GM19324 (cell line): ENCODE measurements at regions not wholly inside any gene's neighbourhood (a gene's known extent, or its start where the extent isn't known, plus 50 kb on each side); places are given as distances from the start of the nearest gene placed in this dataset.

ENCODE experiments used
- ATAC-seq: cut with Tn5 transposase; IDR thresholded peaks from one replicate; pipeline ENCODE4 v1.9.1; 2021; ENCODE audit warnings: mild to moderate bottlenecking, moderate library complexity; ENCODE audit not compliant: unreplicated experiment, low FRiP score

GRCh38 chr6:23089981-23090380 lies 520.6 kb downstream of the HDGFL1 start:
- no peak for ATAC-seq

DNA sequence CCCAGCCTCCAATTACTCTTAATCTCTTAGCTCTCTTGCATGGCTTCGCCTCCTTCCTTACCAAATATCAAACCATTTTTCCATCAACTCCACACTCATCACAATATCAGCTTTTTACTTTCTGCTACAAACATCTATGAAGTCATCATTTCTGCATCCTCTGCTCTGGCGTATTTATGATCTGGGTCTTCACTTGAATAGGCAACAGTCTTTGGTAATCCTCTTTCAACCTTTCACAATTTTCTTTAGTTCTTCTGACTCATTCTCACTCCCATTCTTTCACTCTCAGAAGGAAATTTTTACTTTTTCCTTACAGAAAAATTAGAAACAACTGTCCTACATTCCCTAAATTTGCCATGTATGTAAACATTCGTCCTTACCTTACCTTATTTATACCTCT lies 522.4 kb downstream of the HDGFL1 start:
- no peak for ATAC-seq

DNA sequence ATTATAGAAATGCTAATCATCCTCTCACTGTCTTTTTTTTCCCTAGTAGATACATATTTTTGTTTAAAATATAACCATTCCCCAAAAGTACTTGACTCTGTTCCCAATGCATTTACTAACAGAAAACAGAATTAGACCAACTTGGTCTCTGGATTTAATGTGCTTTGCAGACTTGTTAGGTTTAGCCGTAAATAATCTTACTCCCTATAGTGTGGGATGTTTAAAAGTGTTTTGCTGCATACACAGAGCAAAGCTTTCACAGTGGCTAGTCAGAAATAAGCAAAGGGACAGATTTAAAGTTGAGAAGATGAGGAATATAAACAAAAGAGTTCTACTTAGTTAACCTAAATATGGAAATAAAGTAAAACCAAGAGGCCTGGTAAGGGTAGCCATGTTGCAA lies 527.5 kb downstream of the HDGFL1 start:
- ATAC-seq: no peak

- ATAC-seq: no peak
Measured at GRCh38 chr6:23097566-23097965, 528.2 kb downstream of the HDGFL1 start.

GRCh38 chr6:23106951-23107350 lies 537.6 kb downstream of the HDGFL1 start:
- ATAC-seq: no peak

DNA sequence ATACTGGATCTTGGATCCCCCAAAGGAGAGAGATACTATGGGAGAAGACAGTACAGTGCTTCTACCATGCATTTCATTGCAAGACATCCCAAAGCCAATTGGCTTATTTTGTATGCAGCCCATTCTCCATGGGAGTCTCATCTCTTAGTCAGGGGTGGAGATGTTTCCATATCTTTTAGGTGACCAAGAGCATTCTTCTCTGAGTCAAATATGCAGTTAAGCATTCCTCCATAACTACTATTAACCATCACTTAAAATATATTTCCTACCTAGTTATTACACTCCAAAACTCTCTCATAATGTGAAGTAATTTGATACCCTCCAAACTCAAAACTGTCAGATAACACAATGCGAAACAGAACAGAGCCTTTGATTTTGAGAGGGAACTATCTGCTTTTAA lies 542.6 kb downstream of the HDGFL1 start:
- ATAC-seq: no peak

DNA sequence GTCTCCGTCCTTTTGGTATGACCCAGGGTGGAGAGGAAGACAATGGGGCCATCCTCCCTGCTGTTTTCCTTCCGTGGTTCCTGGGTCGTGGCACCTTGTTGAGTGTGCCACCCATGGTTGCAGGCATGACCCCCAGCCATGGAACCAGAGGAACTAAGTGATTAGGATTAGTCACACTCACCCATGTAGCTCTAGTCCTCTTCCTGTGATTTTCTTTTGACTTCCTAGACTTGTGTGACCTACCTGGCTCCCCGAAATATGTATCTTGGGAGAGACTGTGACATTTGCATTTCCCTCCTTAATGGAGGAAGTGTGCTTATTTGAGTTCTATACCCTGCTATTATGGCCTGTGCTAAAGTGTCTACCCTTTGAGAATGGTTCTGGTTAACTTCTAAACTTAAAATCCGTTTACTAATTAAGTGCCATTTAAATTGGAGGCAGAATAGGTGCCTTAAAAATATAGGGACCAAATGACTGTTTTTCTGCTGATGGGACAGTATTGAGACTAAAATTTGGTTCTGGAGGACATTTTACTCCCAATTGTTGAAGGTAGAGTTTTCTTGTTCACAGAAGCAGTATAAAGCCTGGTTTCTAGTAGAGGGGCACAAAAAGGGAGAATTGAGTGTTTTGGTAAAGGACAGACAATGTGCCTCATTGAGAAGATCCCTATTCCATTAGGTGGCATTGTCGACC lies 545.6 kb downstream of the HDGFL1 start:
- ATAC-seq: no peak

- no peak for ATAC-seq
Measured at GRCh38 chr6:23137611-23138010, 568.2 kb downstream of the HDGFL1 start.

- no peak for ATAC-seq
Measured at GRCh38 chr6:23140871-23141270, 571.5 kb downstream of the HDGFL1 start.

DNA sequence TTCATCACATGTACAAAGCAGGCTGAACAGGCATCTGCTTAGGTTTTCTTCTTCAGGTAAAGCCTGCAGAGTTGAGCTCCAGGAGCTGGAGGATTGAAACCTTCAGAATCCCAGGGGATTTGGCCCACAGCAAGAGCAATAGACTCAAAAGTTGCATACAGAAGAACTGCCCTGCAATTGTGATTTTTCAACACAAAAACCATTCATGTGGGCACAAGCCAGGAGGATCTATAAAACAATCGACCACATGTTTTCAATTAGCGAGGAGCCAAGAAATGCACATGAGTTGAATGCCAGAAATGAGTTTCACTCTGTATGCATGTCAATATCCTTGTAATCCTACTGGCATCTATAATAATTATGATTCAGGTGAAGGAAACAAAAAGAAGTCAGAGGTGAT lies 576.4 kb downstream of the HDGFL1 start:
- no peak for ATAC-seq

- no peak for ATAC-seq
Measured at GRCh38 chr6:23154159-23154558, 584.8 kb downstream of the HDGFL1 start.

DNA sequence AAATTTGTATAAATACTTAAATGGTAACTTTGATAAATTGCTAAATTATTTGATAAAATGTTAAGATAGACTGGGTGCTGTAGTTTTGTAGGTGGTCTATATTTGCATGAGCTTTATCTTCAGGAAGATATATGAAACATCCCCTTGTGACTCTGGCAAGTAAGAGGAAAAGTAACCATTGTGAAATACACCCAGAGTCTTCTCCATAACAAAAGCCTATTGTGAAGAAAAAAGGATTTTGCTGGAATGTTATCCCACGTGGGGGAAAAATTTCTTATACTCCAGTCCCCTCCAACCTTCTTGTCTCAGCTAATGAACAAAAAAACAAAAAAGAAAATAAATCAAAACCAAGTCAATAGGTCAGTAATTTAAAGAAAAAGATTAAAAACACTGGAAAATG lies 600.7 kb downstream of the HDGFL1 start:
- no peak for ATAC-seq

DNA sequence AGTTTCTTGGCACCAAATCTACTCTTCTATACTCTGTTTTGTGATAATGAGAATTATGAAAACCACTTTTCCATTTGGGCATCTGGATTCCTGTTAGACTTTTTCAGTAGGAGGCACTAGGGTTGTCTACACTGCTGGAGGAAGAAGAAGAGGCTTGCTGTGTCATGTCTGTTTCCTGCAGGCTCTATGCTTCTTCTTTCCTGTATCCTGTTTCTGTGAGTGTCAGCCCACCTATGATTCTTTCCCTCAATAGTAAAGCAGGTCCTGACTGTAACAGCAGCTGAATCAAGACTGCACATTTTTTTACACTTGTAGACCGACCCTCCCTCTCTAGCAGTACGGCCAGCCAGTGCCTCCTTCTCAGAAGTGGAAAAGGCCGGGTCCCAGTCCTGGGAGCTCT lies 603.9 kb downstream of the HDGFL1 start:
- ATAC-seq: no peak

- ATAC-seq: no peak
Measured at GRCh38 chr6:23174781-23175361, 605.5 kb downstream of the HDGFL1 start.

- no peak for ATAC-seq
Measured at GRCh38 chr6:23175391-23175790, 606.0 kb downstream of the HDGFL1 start.

- ATAC-seq: no peak
Measured at GRCh38 chr6:23176471-23176870, 607.1 kb downstream of the HDGFL1 start.

GRCh38 chr6:23176883-23177282 lies 607.5 kb downstream of the HDGFL1 start:
- no peak for ATAC-seq

DNA sequence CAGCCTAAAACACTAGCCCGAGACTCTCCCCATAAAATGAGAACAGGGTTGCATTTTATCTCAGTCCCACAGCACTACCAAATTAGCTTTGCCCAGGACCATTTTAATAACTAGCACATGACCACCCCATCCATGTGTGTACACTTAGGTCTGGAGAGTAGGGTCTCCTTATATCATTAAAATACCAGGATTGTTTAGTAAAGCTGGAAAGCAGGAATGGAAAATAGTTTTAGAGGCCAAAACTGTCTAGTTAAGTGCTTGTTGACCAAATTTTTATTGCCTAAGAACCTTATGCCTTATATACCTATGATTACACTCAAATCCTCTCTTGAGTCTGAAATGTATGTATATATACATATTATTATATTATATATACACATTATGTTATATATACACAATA lies 608.4 kb downstream of the HDGFL1 start:
- no peak for ATAC-seq

DNA sequence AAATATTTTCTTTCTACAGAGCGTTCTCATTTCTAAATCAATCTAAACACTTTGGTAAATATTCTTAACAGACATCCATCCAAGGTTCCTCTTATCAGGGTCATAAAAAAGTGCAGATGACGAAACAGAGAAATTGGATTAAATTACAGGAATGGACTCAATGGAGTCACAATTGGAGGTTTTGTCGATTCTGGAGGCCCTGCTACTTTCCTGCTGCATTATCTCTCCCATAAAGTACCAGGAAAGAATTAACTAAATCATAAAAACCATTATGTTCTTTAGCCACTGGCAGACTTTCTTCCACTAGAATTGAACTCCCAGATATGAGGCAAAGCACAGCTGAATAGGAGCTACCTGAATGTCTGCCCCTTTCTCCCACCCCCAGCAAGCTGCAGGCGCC lies 610.6 kb downstream of the HDGFL1 start:
- ATAC-seq: no peak

DNA sequence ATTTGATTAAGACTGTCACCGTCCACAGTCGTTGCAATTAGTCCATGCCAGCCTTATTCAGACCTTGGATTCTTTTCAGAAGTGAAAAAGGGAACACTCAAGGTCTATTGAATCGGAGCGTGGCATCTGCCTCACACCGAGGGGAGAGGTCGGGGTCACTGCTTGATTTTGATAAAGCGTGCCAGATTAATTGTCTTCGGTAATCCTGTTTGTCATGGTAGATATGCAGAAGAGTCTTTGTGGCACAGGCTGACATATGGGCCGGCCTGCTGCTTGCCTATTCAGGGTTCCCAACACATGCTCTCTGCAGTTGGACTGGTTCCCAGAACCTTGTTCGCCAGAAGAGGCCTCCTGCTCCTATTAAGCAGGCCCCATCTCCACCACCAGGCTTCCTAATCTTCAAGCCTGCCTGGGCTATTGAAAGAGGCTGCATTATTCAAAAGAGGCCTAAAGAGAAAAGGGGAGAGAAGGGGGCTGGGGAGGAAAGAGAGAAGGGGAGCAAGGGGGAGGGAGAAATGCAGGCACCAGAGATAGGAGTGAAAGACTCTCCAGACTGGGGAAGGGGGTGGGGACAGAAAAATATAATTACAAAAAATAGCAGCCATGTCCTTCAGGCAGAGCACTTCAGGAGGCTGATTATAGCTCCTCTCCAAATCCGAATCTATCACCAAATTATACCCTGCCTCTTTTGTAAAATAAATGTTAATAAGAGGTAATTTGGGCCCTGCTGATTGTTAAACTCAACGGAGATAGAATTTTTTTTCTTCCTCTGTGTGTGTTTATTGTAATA lies 611.3 kb downstream of the HDGFL1 start:
- ATAC-seq: no peak

DNA sequence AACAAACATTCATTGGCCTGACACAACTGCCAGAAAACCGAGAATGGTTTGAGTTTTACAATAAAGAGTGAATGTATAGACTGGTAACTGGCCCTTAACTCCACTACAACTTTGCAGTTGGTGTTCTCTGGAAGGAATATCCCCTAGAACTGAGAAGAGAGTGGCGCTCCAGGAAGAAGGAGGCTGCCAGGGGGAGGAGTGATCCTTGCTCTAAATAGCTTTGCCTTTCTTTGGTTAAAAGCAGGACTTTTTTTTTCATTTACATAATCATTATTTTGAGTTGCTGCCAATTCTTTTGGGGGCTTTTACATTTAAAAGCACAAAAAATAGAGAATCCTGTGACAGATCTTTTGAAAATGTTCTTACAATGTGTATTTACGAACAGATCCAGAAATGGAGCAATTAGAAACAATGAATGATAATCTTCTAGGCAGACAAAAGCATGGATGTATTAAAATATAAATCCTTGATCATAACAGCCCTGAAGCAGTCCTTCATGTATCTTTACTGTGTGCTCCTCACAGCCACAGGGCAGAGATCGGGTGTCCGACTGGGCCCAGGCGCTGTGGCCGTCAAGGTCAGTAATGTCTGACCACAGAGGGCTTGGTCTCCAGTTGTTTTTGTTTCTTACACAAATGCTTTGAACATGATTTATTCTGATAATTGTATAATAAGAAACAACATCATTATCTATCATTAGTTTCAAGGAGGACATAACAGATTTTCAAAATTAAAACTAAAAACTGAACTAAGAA lies 612.2 kb downstream of the HDGFL1 start:
- ATAC-seq: no peak
